Heart right ventricle (tissue), 16 donors: ENCODE measurements at regions not wholly inside any gene's neighbourhood (a gene's known extent, or its start where the extent isn't known, plus 50 kb on each side); places are given as distances from the start of the nearest gene placed in this dataset.

Source experiments
- ATAC-seq, 8 donors: fragments of 200-7000 bp; cut with Tn5 transposase; one replicate each; pipeline ENCODE4 v1.9.1; 2020; ENCODE audit warnings: mild to moderate bottlenecking in 8 of 8, moderate library complexity in 8 of 8, moderate number of reproducible peaks in 1 of 8
- DNase-seq, 2 donors: peaks; one replicate each; pipeline ENCODE4 v3.0.0-alpha.2; 2020
- H3K27ac ChIP-seq, 10 donors: fragments of 200-600 bp; sonication (generic) in 2 of 10; one replicate each; pipeline versions ENCODE4 v1.5.0 to v1.8.0; 2020 to 2022; ENCODE audit warnings: mild to moderate bottlenecking in 3 of 10
- H3K27me3 ChIP-seq, 7 donors: fragments of 200-600 bp; one replicate each; pipeline ENCODE4 v1.8.0; 2021 to 2022; ENCODE audit warnings: mild to moderate bottlenecking in 2 of 7
- H3K36me3 ChIP-seq, 9 donors: fragments of 200-600 bp; sonication (generic) in 1 of 9; one replicate each; pipeline versions ENCODE4 v1.5.0 to v1.8.0; 2020 to 2022; ENCODE audit warnings: mild to moderate bottlenecking in 2 of 9
- H3K4me1 ChIP-seq, 9 donors: fragments of 200-600 bp; sonication (generic) in 1 of 9; one replicate each; pipeline versions ENCODE4 v1.5.0 to v1.8.0; 2020 to 2022; ENCODE audit warnings: mild to moderate bottlenecking in 4 of 9
- H3K4me3 ChIP-seq, 10 donors: fragments of 200-600 bp; sonication (generic) in 2 of 10; one replicate each; pipeline versions ENCODE4 v1.5.0 to v1.8.0; 2020 to 2022; ENCODE audit warnings: mild to moderate bottlenecking in 7 of 10, moderate library complexity in 2 of 10
- H3K9me3 ChIP-seq, 11 donors: fragments of 200-600 bp in 10 of 11; sonication (generic) in 2 of 11; one replicate each; pipeline versions ENCODE4 v1.5.0 to v1.8.0; 2013 to 2022; ENCODE audit warnings: mild to moderate bottlenecking in 2 of 11, control low read depth in 1 of 11, moderate library complexity in 1 of 11
- WGBS, 2 donors: extraction: QIAGEN DNeasy Blood & Tissue Kit; methylation state at CpG; one replicate each; pipeline ENCODE4 v1.1.7; 2013; ENCODE audit warnings: inconsistent platforms in 1 of 2; 5-methylcytosine and 5-hydroxymethylcytosine counted together
- intact Hi-C, 10 donors: fragments of 100-400 bp; cut with DNase I; formaldehyde crosslinking; loops; one replicate each; pipeline versions ENCODE4 v1.11.1 to v1.14.2; 2022
- TF ChIP-seq, protein P1 (sequence below), 9 donors: fragments of 200-600 bp; sonication (generic) in 2 of 9; IDR thresholded peaks; one replicate each; pipeline versions ENCODE4 v1.5.0 to v1.8.0; 2021 to 2022; ENCODE audit warnings: antibody characterized with exemption in 9 of 9, mild to moderate bottlenecking in 5 of 9, moderate library complexity in 1 of 9
- donor health status: Arrhythmogenic right ventricular cardiomyopathy.
- donor health status: ischemic (EF 13 %, LVEDD 7.1; RV severe dilation, severe dysfunction).
- donor health status: healthy with polysubstance abuse.
- donor health status: DM: no; HTN: yes; CAD: no.
- donor health status: DM: no; HTN: no; CAD: no.
- donor health status: ischemic (EF 25% LVEDD 6.9; RV normal size, moderate dysfunction).
- donor health status: ischemic (EF 25% LVEDD 5.7; RV mildly dilated, moderate dysfunction).
- donor health status: healthy.
- donor health status: DM: yes; HTN: yes; CAD: no.
- donor health status: Ischemic cardiomyopathy.
- donor health status: ischemic (EF 35%, LVEDD 5.7; RV mildly dilated, moderate dysfunction).
- donor health status: nonischemic (EF 11% LVEDD 7.7; RV severe dilation, severe dysfunction).
- donor health status: DM: yes; HTN: yes; CAD: no.
- donor health status: PGD.
- donor health status: ischemic (EF 29% LVEDD 5.4; RV normal size, mild dysfunction).
- donor health status: nonischemic (EF 23%, LVEDD 6.1; RV moderate dilation, normal function).

DNA sequence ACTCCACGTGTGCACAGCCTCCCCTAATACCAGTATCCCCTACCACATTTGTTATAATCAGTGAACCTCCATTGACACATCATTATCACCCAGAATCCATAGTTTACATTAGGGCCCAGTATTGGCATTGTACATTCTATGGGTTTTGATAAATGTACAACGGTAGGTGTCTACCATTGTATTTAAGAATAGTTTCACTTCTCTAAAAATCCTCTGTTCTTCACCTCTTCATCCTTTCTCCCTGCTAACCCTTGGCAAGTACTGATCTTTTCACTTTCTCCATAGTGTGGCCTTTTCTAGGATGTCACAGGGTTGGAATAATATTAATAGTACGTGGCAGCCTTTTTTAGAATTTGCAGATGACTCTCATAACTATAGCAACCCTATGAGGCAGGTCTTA lies 353.8 kb downstream of the DDX10 start:
- Histone ChIP-seq H3K4me3 (no peak overlapping the region), H3K27me3 (no peaks in the 10 kb centered on the region), H3K36me3 (no peaks in the 10 kb centered on the region), H3K9me3 (peaks cover 0 to 7% (median 0%) of the 10 kb centered on the region in 11 donors), H3K4me1 (no peaks in the 10 kb centered on the region), H3K27ac (no peak overlapping the region)
- no peak for ATAC-seq
- DNase-seq: no peak
- intact Hi-C loops: loop anchor here in 1 of 10 donors (10.0 kb wide), 1 partner anchor 74 kb away; no protein-coding TSS in a partner anchor
- TF ChIP-seq, protein P1, sequence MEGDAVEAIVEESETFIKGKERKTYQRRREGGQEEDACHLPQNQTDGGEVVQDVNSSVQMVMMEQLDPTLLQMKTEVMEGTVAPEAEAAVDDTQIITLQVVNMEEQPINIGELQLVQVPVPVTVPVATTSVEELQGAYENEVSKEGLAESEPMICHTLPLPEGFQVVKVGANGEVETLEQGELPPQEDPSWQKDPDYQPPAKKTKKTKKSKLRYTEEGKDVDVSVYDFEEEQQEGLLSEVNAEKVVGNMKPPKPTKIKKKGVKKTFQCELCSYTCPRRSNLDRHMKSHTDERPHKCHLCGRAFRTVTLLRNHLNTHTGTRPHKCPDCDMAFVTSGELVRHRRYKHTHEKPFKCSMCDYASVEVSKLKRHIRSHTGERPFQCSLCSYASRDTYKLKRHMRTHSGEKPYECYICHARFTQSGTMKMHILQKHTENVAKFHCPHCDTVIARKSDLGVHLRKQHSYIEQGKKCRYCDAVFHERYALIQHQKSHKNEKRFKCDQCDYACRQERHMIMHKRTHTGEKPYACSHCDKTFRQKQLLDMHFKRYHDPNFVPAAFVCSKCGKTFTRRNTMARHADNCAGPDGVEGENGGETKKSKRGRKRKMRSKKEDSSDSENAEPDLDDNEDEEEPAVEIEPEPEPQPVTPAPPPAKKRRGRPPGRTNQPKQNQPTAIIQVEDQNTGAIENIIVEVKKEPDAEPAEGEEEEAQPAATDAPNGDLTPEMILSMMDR (IDR thresholded peaks at IDR 0.05): no peak
- WGBS, 2 donors: 75 to 85% methylated on average over 3 of the region's 3 CpGs

DNA sequence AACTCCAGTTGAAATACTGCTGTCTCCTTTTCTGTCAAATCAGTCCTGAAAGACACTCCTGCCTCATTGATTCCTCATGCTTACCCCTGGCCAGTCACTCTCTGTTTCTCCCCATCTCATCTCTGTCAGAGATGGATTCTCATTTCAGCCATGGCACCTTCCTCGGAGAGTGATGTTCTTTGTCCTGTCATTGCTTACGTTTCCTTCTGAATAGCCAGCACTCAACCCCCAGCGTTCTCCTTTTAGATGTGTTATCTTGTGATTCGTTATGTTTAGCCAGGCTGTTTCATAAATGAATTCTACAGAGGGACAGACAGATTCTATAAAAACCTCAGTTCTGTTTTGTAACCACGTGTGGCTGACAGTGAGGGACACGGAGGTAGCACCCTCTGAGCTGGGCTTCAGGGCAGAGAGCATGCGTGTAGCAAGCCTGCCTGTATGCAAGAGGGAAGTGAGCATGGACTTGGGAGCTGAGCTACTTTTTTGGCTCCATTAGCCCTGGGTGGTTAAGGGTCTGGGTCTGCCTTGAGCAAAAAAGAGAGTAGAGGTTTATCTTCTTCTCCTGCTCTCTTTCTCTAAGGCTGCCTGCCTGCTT lies 354.6 kb downstream of the DDX10 start:
- no peak overlapping the region for H3K27ac ChIP-seq
- TF ChIP-seq, protein P1 (IDR thresholded peaks at IDR 0.05): no peak
- H3K4me1 ChIP-seq: no peaks in the 10 kb centered on the region
- H3K27me3 ChIP-seq: no peaks in the 10 kb centered on the region
- no peak for DNase-seq
- intact Hi-C loops: loop anchor here in 1 of 10 donors (10.0 kb wide), 1 partner anchor 75 kb away; no protein-coding TSS in a partner anchor
- peaks cover 0 to 15% (median 0%) of the 10 kb centered on the region in 11 donors for H3K9me3 ChIP-seq
- no peaks in the 10 kb centered on the region for H3K36me3 ChIP-seq
- no peak overlapping the region for H3K4me3 ChIP-seq
- WGBS, 2 donors: 67 to 75% methylated on average over 7 of the region's 7 CpGs
- ATAC-seq: no peak

DNA sequence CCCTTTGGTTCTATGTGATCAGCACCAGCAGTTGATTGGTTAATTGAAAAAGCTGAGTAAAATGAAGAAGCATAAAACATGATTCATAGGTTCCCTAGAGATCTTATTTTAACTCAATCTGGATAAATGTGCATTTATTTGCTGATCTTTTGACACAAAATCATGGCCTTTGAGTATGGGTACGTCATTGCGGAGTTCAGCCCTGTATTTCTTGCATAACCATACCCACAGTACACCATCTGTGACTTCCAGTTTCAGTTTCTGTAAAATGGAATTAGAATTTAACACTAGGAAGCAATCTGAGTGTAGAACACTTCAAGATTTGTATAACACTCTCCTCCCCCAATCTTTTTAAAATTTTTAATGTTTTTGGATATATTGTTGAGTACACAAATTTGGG lies 358.2 kb downstream of the DDX10 start:
- no peak for ATAC-seq
- Histone ChIP-seq H3K4me1 (no peaks in the 10 kb centered on the region), H3K27ac (no peak overlapping the region), H3K36me3 (no peaks in the 10 kb centered on the region), H3K27me3 (no peaks in the 10 kb centered on the region), H3K9me3 (peaks cover 0 to 40% (median 6%) of the 10 kb centered on the region in 11 donors), H3K4me3 (no peak overlapping the region)
- no peak for DNase-seq
- TF ChIP-seq, protein P1 (IDR thresholded peaks at IDR 0.05): no peak
- WGBS, 2 donors: 76 to 77% methylated on average over 2 of the region's 2 CpGs
- intact Hi-C loops: no loop called here

DNA sequence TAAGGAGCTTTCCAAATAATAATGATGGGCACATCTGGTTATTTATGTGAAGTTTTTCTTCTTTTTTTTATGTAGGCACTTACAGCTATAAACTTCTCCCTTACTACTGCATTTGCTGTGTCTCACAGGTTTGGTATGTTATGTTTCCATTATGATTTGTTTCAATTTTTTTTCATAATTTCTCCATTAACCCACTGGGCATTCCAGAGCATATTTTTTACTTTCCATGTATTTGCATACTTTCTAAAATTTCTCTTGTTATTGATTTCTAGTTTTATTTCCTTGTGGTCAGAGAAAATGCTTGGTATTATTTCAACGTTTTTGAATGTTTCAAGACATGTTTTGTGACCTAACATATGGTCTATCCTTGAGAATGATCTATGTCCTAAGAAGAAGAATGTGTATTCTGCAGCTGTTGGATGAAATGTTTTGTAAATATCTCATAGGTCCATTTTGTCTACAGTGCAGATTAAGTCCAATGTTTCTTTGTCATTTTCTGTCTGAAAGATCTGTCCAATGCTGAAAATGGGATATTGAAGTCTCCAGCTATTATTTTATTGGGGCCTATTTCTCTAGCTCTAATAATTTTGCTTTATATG lies 362.1 kb downstream of the DDX10 start:
- TF ChIP-seq, protein P1 (IDR thresholded peaks at IDR 0.05): no peak
- no peaks in the 10 kb centered on the region for H3K27me3 ChIP-seq
- intact Hi-C loops: no loop called here
- no peak for ATAC-seq
- peaks cover 0 to 35% (median 6%) of the 10 kb centered on the region in 11 donors for H3K9me3 ChIP-seq
- 37 to 59% methylated on average over 1 of the region's 1 CpG for WGBS, 2 donors
- H3K27ac ChIP-seq: no peak overlapping the region
- no peak overlapping the region for H3K4me3 ChIP-seq
- H3K4me1 ChIP-seq: no peaks in the 10 kb centered on the region
- DNase-seq: no peak
- H3K36me3 ChIP-seq: no peaks in the 10 kb centered on the region
